ENCODE measurements at regions not wholly inside any gene's neighbourhood (a gene's known extent, or its start where the extent isn't known, plus 50 kb on each side); places are given as distances from the start of the nearest gene placed in this dataset.
A peak's percentile ranks its signal among the peaks of the same experiment; 100 is the strongest.
"Not testable (repeated sequence)": the region's sequence is repeated elsewhere in the genome, so short reads cannot be mapped to it uniquely, and the experiment has no call there.

DNA sequence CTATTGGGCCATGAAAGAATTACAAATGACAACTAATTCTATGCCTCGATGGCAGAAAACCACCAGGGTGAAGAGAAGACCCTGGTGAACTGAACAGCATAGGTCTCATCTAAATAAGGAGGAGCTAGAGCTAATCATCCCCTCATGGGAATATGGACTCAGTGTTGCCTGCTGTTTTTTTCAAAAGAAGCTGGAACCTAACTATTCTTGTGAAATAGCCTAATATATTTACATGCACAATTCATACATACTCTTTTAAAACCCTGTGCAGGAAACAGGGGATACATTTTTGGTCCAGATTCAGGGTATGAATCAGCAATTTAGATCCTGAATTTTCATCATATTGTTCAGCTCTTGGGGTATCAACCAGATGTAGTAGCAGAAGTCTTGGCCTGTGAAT lies 560.6 kb downstream of the TOX3 start:
- H3K27me3 Mint-ChIP-seq, result peaks cover 38% of the 10 kb centered on the region
- H3K36me3 Mint-ChIP-seq (ENCODE audit: insufficient read depth), result no peaks in the 10 kb centered on the region
- no peak for DNase-seq (ENCODE audit: low spot score, unreplicated experiment)
- H3K4me1 Mint-ChIP-seq (ENCODE audit: low read depth), result no peaks in the 10 kb centered on the region
- H3K4me3 Mint-ChIP-seq (ENCODE audit: low read depth), result no peak overlapping the region
- H3K9me3 Mint-ChIP-seq (ENCODE audit: low read depth), result no peaks in the 10 kb centered on the region
- TF ChIP-seq CTCF (IDR thresholded peaks at IDR 0.05; ENCODE audit: unreplicated experiment), result no peak
- no peak overlapping the region for H3K27ac Mint-ChIP-seq

DNA sequence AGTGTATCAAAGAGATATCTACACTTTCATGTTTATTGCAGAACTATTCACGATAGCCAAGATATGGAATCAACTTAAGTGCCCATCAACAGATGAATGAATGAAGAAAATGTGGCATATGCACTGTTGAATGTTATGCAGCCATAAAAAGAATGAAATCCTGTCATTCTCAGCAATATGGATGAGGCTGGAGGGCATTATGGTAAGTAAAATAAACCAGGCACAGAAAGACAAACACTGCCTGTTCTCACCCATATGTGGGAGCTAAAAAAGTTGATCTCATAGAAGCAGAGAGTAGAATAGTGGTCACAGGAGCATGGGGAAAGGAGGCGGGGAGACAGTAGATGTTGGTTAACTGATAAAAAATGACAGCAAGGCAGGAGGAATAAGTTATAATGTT lies 561.8 kb downstream of the TOX3 start:
- Mint-ChIP-seq H3K4me3 (ENCODE audit: low read depth) (no peak overlapping the region), H3K36me3 (ENCODE audit: insufficient read depth) (no peaks in the 10 kb centered on the region), H3K9me3 (ENCODE audit: low read depth) (no peaks in the 10 kb centered on the region), H3K27me3 (peaks cover 43% of the 10 kb centered on the region), H3K4me1 (ENCODE audit: low read depth) (no peaks in the 10 kb centered on the region), H3K27ac (no peak overlapping the region)
- no peak for DNase-seq (ENCODE audit: low spot score, unreplicated experiment)
- TF ChIP-seq CTCF (IDR thresholded peaks at IDR 0.05; ENCODE audit: unreplicated experiment), result no peak

GRCh38 chr16:51984395-51984794 lies 562.5 kb downstream of the TOX3 start:
- Mint-ChIP-seq H3K27me3 (peaks cover 46% of the 10 kb centered on the region), H3K27ac (no peak overlapping the region), H3K36me3 (ENCODE audit: insufficient read depth) (no peaks in the 10 kb centered on the region), H3K4me1 (ENCODE audit: low read depth) (no peaks in the 10 kb centered on the region), H3K9me3 (ENCODE audit: low read depth) (no peaks in the 10 kb centered on the region), H3K4me3 (ENCODE audit: low read depth) (no peak overlapping the region)
- TF ChIP-seq CTCF (IDR thresholded peaks at IDR 0.05; ENCODE audit: unreplicated experiment), result no peak
- no peak for DNase-seq (ENCODE audit: low spot score, unreplicated experiment)

GRCh38 chr16:51982715-51983680 lies 563.9 kb downstream of the TOX3 start:
- Mint-ChIP-seq H3K27ac (no peak overlapping the region), H3K9me3 (ENCODE audit: low read depth) (no peaks in the 10 kb centered on the region), H3K36me3 (ENCODE audit: insufficient read depth) (no peaks in the 10 kb centered on the region), H3K4me3 (ENCODE audit: low read depth) (no peak overlapping the region), H3K27me3 (peaks cover 49% of the 10 kb centered on the region), H3K4me1 (ENCODE audit: low read depth) (no peaks in the 10 kb centered on the region)
- peak; percentile 42 for DNase-seq (ENCODE audit: low spot score, unreplicated experiment)
- peak; percentile 92 for TF ChIP-seq CTCF (IDR thresholded peaks at IDR 0.05; ENCODE audit: unreplicated experiment)

DNA sequence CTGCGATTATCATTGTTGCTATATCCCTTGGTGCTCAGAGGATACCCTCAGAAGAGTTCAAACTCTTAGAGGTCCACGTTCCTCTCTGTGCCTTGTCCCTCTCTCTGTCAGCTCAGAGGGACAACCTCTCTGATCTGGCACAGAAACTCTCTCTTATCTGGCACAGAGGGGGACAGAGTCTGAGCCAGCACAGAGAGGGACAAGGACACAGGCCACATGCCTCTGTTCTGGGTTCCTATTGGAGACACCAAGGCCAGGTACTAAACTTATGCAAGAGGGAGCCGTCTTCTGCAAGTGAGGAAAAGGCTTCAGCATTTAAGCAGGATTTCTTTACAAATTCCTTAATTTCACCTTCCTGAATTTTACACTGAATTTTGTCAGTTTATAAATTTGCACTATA lies 565.2 kb downstream of the TOX3 start:
- Mint-ChIP-seq H3K9me3 (ENCODE audit: low read depth) (no peaks in the 10 kb centered on the region), H3K27ac (no peak overlapping the region), H3K36me3 (ENCODE audit: insufficient read depth) (no peaks in the 10 kb centered on the region), H3K4me3 (ENCODE audit: low read depth) (no peak overlapping the region), H3K27me3 (peaks cover 47% of the 10 kb centered on the region), H3K4me1 (ENCODE audit: low read depth) (no peaks in the 10 kb centered on the region)
- no peak for DNase-seq (ENCODE audit: low spot score, unreplicated experiment)
- no peak for TF ChIP-seq CTCF (IDR thresholded peaks at IDR 0.05; ENCODE audit: unreplicated experiment)

- not testable (repeated sequence) for H3K36me3 Mint-ChIP-seq (ENCODE audit: insufficient read depth); DNase-seq (ENCODE audit: low spot score, unreplicated experiment); H3K27ac Mint-ChIP-seq; H3K4me3 Mint-ChIP-seq (ENCODE audit: low read depth); H3K9me3 Mint-ChIP-seq (ENCODE audit: low read depth); H3K4me1 Mint-ChIP-seq (ENCODE audit: low read depth)
- H3K27me3 Mint-ChIP-seq, result peaks cover 31% of the 10 kb centered on the region
These were observed 569.4 kb downstream of the TOX3 start for GRCh38 chr16:51977506-51977905.
